A673 (cell line): ENCODE measurements at regions not wholly inside any gene's neighbourhood (a gene's known extent, or its start where the extent isn't known, plus 50 kb on each side); places are given as distances from the start of the nearest gene placed in this dataset.

Experiments used
- BruUV-seq: library from RNA; stranded (reverse); fragments of 400-500 nt; replicated peaks from 2 replicates; lab custom pipeline; 2021; lab: Mats Ljungman, UMichigan
- CTCF ChIA-PET: fragments of 300-600 bp; sonication (Branson Sonifier 250); formaldehyde crosslinking; loops from one replicate; lab custom pipeline; 2022; ENCODE audit warnings: antibody characterized with exemption; lab: Charles Lee
- POLR2A ChIA-PET: fragments of 300-600 bp; sonication (Branson Sonifier 250); formaldehyde crosslinking; loops from one replicate; lab custom pipeline; 2022; ENCODE audit warnings: antibody characterized with exemption; ENCODE audit not compliant: low non-redundant PET; lab: Charles Lee
- DNase-seq: peaks from one replicate; pipeline ENCODE4 v3.0.0-alpha.2; 2015; ENCODE audit warnings: low spot score
- H3K27ac ChIP-seq: fragments of 200-600 bp; sonication (generic); 2 replicates; pipeline ENCODE4 v1.5.1; 2016; ENCODE audit warnings: mixed run types, low read depth, mild to moderate bottlenecking, mixed read lengths, antibody characterized with exemption, low read length; ENCODE audit not compliant: poor library complexity, severe bottlenecking
- H3K27me3 ChIP-seq: fragments of 200-600 bp; sonication (generic); replicated peaks from 2 replicates; pipeline ENCODE4 v1.6.1; 2017; ENCODE audit warnings: mixed run types, low read depth, mild to moderate bottlenecking, mixed read lengths, antibody characterized with exemption, low read length; ENCODE audit not compliant: insufficient read depth, poor library complexity
- H3K36me3 ChIP-seq: fragments of 200-600 bp; sonication (generic); 2 replicates; pipeline ENCODE4 v1.6.1; 2016; ENCODE audit warnings: mixed run types, mild to moderate bottlenecking, mixed read lengths, antibody characterized with exemption, low read length; ENCODE audit not compliant: insufficient read depth, poor library complexity, severe bottlenecking
- H3K4me1 ChIP-seq: fragments of 200-600 bp; sonication (generic); 2 replicates; pipeline ENCODE4 v1.6.1; 2017; ENCODE audit warnings: mixed run types, mild to moderate bottlenecking, mixed read lengths, antibody characterized with exemption, low read length; ENCODE audit not compliant: insufficient read depth, poor library complexity, severe bottlenecking
- H3K4me3 ChIP-seq: fragments of 200-600 bp; sonication (generic); 2 replicates; pipeline ENCODE4 v1.5.1; 2016; ENCODE audit warnings: low read depth, mixed run types, mild to moderate bottlenecking, mixed read lengths, low read length; ENCODE audit not compliant: poor library complexity, severe bottlenecking
- H3K9me3 ChIP-seq: fragments of 200-600 bp; sonication (generic); 2 replicates; pipeline ENCODE4 v1.6.1; 2016; ENCODE audit warnings: mixed run types, low read depth, mild to moderate bottlenecking, mixed read lengths, antibody characterized with exemption, low read length; ENCODE audit not compliant: poor library complexity, severe bottlenecking
- CTCF ChIP-seq: fragments of 300-800, 200-600 bp; sonication (generic); conservative IDR thresholded peaks from 2 replicates; pipeline ENCODE4 v1.5.1; 2017; ENCODE audit warnings: low read depth, mild to moderate bottlenecking, antibody characterized with exemption, low read length, moderate library complexity, mixed read lengths
- EZH2 ChIP-seq: fragments of 200-600 bp; sonication (generic); IDR thresholded peaks from 2 replicates; pipeline ENCODE4 v1.6.1; 2017; ENCODE audit warnings: borderline replicate concordance, low read depth, mild to moderate bottlenecking, mixed read lengths, antibody characterized with exemption, low read length; ENCODE audit not compliant: poor library complexity, severe bottlenecking
- intact Hi-C: fragments of 100-400 bp; cut with micrococcal nuclease; formaldehyde crosslinking; loops from one replicate; pipeline ENCODE4 v1.10.0; 2022; ENCODE audit not compliant: unreplicated experiment

- POLR2A ChIA-PET: no interaction called here
- no peak overlapping the region for H3K27ac ChIP-seq
- H3K36me3 ChIP-seq: no peaks in the 10 kb centered on the region
- no peak for TF ChIP-seq CTCF
- no peak for TF ChIP-seq EZH2
- intact Hi-C loops: no loop called here
- H3K9me3 ChIP-seq: no peaks in the 10 kb centered on the region
- no peaks in the 10 kb centered on the region for H3K27me3 ChIP-seq
- DNase-seq: no peak
- H3K4me3 ChIP-seq: no peak overlapping the region
- no peaks in the 10 kb centered on the region for H3K4me1 ChIP-seq
- CTCF ChIA-PET: no interaction called here
- no TSS peak for BruUV-seq
Measured at GRCh38 chr15:66638377-66638776, 63.7 kb upstream of the SMAD6 start.

- TF ChIP-seq CTCF: no peak
- POLR2A ChIA-PET: no interaction called here
- BruUV-seq: no TSS peak
Measured at GRCh38 chr15:66641485-66642315, 60.3 kb upstream of the SMAD6 start.

GRCh38 chr15:66642514-66642913, 59.5 kb upstream of the SMAD6 start:
- Histone ChIP-seq H3K4me3 (no peak overlapping the region), H3K36me3 (no peaks in the 10 kb centered on the region), H3K4me1 (peaks cover 5% of the 10 kb centered on the region), H3K9me3 (no peaks in the 10 kb centered on the region), H3K27ac (no peak overlapping the region), H3K27me3 (no peaks in the 10 kb centered on the region)
- POLR2A ChIA-PET: interaction anchor here (0.6 kb wide), 1 partner anchor 940 kb away, joined by 3 read pairs; no protein-coding TSS in a partner anchor
- intact Hi-C loops: no loop called here
- CTCF ChIA-PET: no interaction called here
- no TSS peak for BruUV-seq
- no peak for DNase-seq
- TF ChIP-seq EZH2 (no peak), CTCF (no peak)

More at GRCh38 chr15:66641485-66642315, 60.3 kb upstream of the SMAD6 start:
- Histone ChIP-seq H3K4me1 (no peaks in the 10 kb centered on the region), H3K4me3 (no peak overlapping the region), H3K27me3 (no peaks in the 10 kb centered on the region), H3K27ac (no peak overlapping the region), H3K9me3 (no peaks in the 10 kb centered on the region), H3K36me3 (no peaks in the 10 kb centered on the region)
- no peak for DNase-seq
- intact Hi-C loops: no loop called here
- CTCF ChIA-PET: no interaction called here
